Prostate gland (tissue), 2 donors: ENCODE measurements at regions not wholly inside any gene's neighbourhood (a gene's known extent, or its start where the extent isn't known, plus 50 kb on each side); places are given as distances from the start of the nearest gene placed in this dataset.

Source experiments
- POLR2AphosphoS5 ChIP-seq: sonication (generic); formaldehyde crosslinking; IDR thresholded peaks from one replicate; pipeline ENCODE4 v1.6.1; 2017; ENCODE audit warnings: antibody characterized with exemption
- TF ChIP-seq, protein P1 (sequence below), 4 experiments: fragments of 200-600 bp in 2 of 4; fragments of 450-650 bp in 2 of 4; sonication (generic) in 2 of 4; IDR thresholded peaks; 1 replicate in 3 of 4; 2 replicates in 1 of 4; pipeline ENCODE4 v1.5.1; 2016 to 2019; ENCODE audit warnings: antibody characterized with exemption in 4 of 4, mild to moderate bottlenecking in 2 of 4, moderate library complexity in 2 of 4

DNA sequence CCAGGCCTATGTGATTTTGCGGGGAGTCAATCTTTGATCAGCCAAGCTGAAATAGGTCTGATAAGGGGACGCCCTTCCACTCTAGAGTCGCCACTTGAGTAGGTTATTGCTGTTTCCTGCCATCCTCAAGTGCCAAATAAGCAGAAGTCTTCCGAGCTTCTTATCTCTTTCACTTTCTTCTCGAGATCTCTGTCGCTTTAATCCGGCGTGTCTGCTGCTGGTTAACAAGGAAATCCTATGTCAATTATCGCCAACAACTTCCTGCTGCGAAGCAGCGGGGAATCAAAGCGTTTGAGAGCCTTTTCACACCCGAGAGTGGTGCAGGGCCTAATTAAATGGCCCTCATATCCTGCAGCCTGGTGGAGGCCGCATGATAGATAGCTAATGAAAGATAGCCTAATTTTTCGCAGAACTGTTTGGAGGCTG, 215.9 kb downstream of the RAB11FIP2 start:
- no peak for TF ChIP-seq POLR2AphosphoS5
- TF ChIP-seq, protein P1, sequence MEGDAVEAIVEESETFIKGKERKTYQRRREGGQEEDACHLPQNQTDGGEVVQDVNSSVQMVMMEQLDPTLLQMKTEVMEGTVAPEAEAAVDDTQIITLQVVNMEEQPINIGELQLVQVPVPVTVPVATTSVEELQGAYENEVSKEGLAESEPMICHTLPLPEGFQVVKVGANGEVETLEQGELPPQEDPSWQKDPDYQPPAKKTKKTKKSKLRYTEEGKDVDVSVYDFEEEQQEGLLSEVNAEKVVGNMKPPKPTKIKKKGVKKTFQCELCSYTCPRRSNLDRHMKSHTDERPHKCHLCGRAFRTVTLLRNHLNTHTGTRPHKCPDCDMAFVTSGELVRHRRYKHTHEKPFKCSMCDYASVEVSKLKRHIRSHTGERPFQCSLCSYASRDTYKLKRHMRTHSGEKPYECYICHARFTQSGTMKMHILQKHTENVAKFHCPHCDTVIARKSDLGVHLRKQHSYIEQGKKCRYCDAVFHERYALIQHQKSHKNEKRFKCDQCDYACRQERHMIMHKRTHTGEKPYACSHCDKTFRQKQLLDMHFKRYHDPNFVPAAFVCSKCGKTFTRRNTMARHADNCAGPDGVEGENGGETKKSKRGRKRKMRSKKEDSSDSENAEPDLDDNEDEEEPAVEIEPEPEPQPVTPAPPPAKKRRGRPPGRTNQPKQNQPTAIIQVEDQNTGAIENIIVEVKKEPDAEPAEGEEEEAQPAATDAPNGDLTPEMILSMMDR (IDR thresholded peaks at IDR 0.05) = no peak
